Peyer's patch (tissue), 4 donors: ENCODE measurements at regions not wholly inside any gene's neighbourhood (a gene's known extent, or its start where the extent isn't known, plus 50 kb on each side); places are given as distances from the start of the nearest gene placed in this dataset.

Experiments
- POLR2A ChIP-seq, 2 donors: fragments of 450-650 bp; IDR thresholded peaks; one replicate each; pipeline ENCODE4 v1.5.1; 2017; ENCODE audit warnings: antibody characterized with exemption in 2 of 2, mild to moderate bottlenecking in 2 of 2, moderate library complexity in 2 of 2
- TF ChIP-seq, protein P1 (sequence below), 6 experiments: fragments of 450-650 bp in 4 of 6; fragments of 200-600 bp in 2 of 6; sonication (generic) in 1 of 6; IDR thresholded peaks; one replicate each; pipeline ENCODE4 v1.5.1; 2017 to 2019; ENCODE audit warnings: antibody characterized with exemption in 6 of 6, mild to moderate bottlenecking in 3 of 6, moderate library complexity in 1 of 6

GRCh38 chr14:55769877-55770276 is 189.9 kb downstream of the KTN1 start:
- TF ChIP-seq, protein P1, sequence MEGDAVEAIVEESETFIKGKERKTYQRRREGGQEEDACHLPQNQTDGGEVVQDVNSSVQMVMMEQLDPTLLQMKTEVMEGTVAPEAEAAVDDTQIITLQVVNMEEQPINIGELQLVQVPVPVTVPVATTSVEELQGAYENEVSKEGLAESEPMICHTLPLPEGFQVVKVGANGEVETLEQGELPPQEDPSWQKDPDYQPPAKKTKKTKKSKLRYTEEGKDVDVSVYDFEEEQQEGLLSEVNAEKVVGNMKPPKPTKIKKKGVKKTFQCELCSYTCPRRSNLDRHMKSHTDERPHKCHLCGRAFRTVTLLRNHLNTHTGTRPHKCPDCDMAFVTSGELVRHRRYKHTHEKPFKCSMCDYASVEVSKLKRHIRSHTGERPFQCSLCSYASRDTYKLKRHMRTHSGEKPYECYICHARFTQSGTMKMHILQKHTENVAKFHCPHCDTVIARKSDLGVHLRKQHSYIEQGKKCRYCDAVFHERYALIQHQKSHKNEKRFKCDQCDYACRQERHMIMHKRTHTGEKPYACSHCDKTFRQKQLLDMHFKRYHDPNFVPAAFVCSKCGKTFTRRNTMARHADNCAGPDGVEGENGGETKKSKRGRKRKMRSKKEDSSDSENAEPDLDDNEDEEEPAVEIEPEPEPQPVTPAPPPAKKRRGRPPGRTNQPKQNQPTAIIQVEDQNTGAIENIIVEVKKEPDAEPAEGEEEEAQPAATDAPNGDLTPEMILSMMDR (IDR thresholded peaks at IDR 0.05) = no peak
- TF ChIP-seq POLR2A (IDR thresholded peaks at IDR 0.05) = no peak
